AG09309 (cell line): ENCODE measurements at regions not wholly inside any gene's neighbourhood (a gene's known extent, or its start where the extent isn't known, plus 50 kb on each side); places are given as distances from the start of the nearest gene placed in this dataset.

Experiments used
- DNase-seq: peaks from one replicate; pipeline ENCODE4 v3.0.0-alpha.2; 2010; ENCODE audit warnings: low read depth
- H3K4me3 ChIP-seq: 2 replicates; pipeline ENCODE4 v1.5.1; 2011; ENCODE audit warnings: mild to moderate bottlenecking, low read depth, low read length, moderate library complexity; ENCODE audit not compliant: control insufficient read depth
- CTCF ChIP-seq: IDR thresholded peaks from 2 replicates; pipeline ENCODE4 v1.5.1; 2011; ENCODE audit warnings: mild to moderate bottlenecking, low read depth, low read length, inconsistent platforms; ENCODE audit not compliant: insufficient read depth, control insufficient read depth; ENCODE audit errors: missing control alignments

GRCh38 chr9:120303519-120303918 is 276.4 kb downstream of the CDK5RAP2 start:
- TF ChIP-seq CTCF = no peak
- no peak for DNase-seq

GRCh38 chr9:120299785-120300184 is 280.2 kb downstream of the CDK5RAP2 start:
- H3K4me3 ChIP-seq = no peak overlapping the region
- DNase-seq = no peak
- no peak for TF ChIP-seq CTCF

More at GRCh38 chr9:120303519-120303918, 276.4 kb downstream of the CDK5RAP2 start:
- H3K4me3 ChIP-seq = no peak overlapping the region

- no peak for DNase-seq
- TF ChIP-seq CTCF = no peak
- H3K4me3 ChIP-seq = no peak overlapping the region
These were observed 286.0 kb downstream of the CDK5RAP2 start for GRCh38 chr9:120294003-120294402.

GRCh38 chr9:120292606-120293005 is 287.4 kb downstream of the CDK5RAP2 start:
- H3K4me3 ChIP-seq = no peak overlapping the region
- TF ChIP-seq CTCF = no peak
- DNase-seq = no peak

- DNase-seq = no peak
- no peak for TF ChIP-seq CTCF
- no peak overlapping the region for H3K4me3 ChIP-seq
These were observed 288.9 kb downstream of the CDK5RAP2 start for GRCh38 chr9:120291050-120291449.

- H3K4me3 ChIP-seq = no peak overlapping the region
- no peak for DNase-seq
- no peak for TF ChIP-seq CTCF
These were observed 289.7 kb downstream of the CDK5RAP2 start for GRCh38 chr9:120289990-120290975.
